ENCODE measurements at regions not wholly inside any gene's neighbourhood (a gene's known extent, or its start where the extent isn't known, plus 50 kb on each side); places are given as distances from the start of the nearest gene placed in this dataset.

GRCh38 chr11:90774727-90775566 lies 552.1 kb upstream of the CHORDC1 start:
- no peak for TF ChIP-seq CTCF (conservative IDR thresholded peaks at IDR 0.05; ENCODE audit: low read depth, low read length)
- no peak for TF ChIP-seq EZH2 (IDR thresholded peaks at IDR 0.05; ENCODE audit: borderline replicate concordance, low read depth, low read length, poor library complexity, severe bottlenecking)
